ENCODE measurements at regions not wholly inside any gene's neighbourhood (a gene's known extent, or its start where the extent isn't known, plus 50 kb on each side); places are given as distances from the start of the nearest gene placed in this dataset.

- no peak overlapping the region for H3K4me3 ChIP-seq (ENCODE audit: low read length in 2 of 2)
- H3K9ac ChIP-seq (ENCODE audit: low read length in 2 of 2) = no peak overlapping the region
- H3K4me1 ChIP-seq (ENCODE audit: control insufficient read depth, insufficient read depth, low read length) = no peaks in the 10 kb centered on the region
- H3K27ac ChIP-seq (ENCODE audit: low read length) = no peak overlapping the region
- no peaks in the 10 kb centered on the region for H3K36me3 ChIP-seq (ENCODE audit: control insufficient read depth in 2 of 2, insufficient read depth in 2 of 2, low read length in 2 of 2)
- H3K9me3 ChIP-seq (ENCODE audit: control insufficient read depth in 2 of 2, low read length in 2 of 2) = no peaks in the 10 kb centered on the region
- no peaks in the 10 kb centered on the region for H3K27me3 ChIP-seq (ENCODE audit: control insufficient read depth in 1 of 2, insufficient read depth in 2 of 2, low read length in 2 of 2)
These were observed 399.2 kb downstream of the NLGN4X start for GRCh38 chrX:5829469-5829868.

DNA sequence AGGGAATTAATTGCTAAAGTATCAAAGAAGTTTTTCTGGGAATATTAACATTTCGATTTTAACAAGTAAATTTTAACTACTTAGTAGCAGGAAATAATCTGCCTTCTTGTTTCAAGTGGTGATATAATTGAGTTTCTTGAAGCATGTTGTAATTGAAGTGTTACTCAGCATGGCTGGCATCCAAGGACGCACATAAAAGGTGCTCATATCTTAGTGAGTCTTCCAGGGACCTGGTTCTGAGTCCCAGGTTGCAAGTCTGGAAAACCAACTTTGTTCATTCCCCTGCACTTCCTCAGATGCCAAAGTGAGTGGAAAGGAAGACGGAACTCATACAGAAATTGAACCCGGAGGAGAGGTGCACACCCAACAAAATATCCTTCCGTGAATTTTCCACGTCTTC lies 399.6 kb downstream of the NLGN4X start:
- Histone ChIP-seq H3K4me3 (ENCODE audit: low read length in 2 of 2) (no peak overlapping the region), H3K27me3 (ENCODE audit: control insufficient read depth in 1 of 2, insufficient read depth in 2 of 2, low read length in 2 of 2) (no peaks in the 10 kb centered on the region), H3K4me1 (ENCODE audit: control insufficient read depth, insufficient read depth, low read length) (no peaks in the 10 kb centered on the region), H3K36me3 (ENCODE audit: control insufficient read depth in 2 of 2, insufficient read depth in 2 of 2, low read length in 2 of 2) (no peaks in the 10 kb centered on the region), H3K9ac (ENCODE audit: low read length in 2 of 2) (no peak overlapping the region), H3K27ac (ENCODE audit: low read length) (no peak overlapping the region), H3K9me3 (ENCODE audit: control insufficient read depth in 2 of 2, low read length in 2 of 2) (no peaks in the 10 kb centered on the region)

GRCh38 chrX:5823903-5824302 lies 404.8 kb downstream of the NLGN4X start:
- Histone ChIP-seq H3K9me3 (ENCODE audit: control insufficient read depth in 2 of 2, low read length in 2 of 2) (peaks cover 0 to 6% of the 10 kb centered on the region in 2 donors), H3K4me3 (ENCODE audit: low read length in 2 of 2) (no peak overlapping the region), H3K4me1 (ENCODE audit: control insufficient read depth, insufficient read depth, low read length) (no peaks in the 10 kb centered on the region), H3K9ac (ENCODE audit: low read length in 2 of 2) (no peak overlapping the region), H3K27me3 (ENCODE audit: control insufficient read depth in 1 of 2, insufficient read depth in 2 of 2, low read length in 2 of 2) (no peaks in the 10 kb centered on the region), H3K27ac (ENCODE audit: low read length) (no peak overlapping the region), H3K36me3 (ENCODE audit: control insufficient read depth in 2 of 2, insufficient read depth in 2 of 2, low read length in 2 of 2) (no peaks in the 10 kb centered on the region)

- no peaks in the 10 kb centered on the region for H3K9me3 ChIP-seq (ENCODE audit: control insufficient read depth in 2 of 2, low read length in 2 of 2)
- no peaks in the 10 kb centered on the region for H3K36me3 ChIP-seq (ENCODE audit: control insufficient read depth in 2 of 2, insufficient read depth in 2 of 2, low read length in 2 of 2)
- no peaks in the 10 kb centered on the region for H3K4me1 ChIP-seq (ENCODE audit: control insufficient read depth, insufficient read depth, low read length)
- H3K27me3 ChIP-seq (ENCODE audit: control insufficient read depth in 1 of 2, insufficient read depth in 2 of 2, low read length in 2 of 2) = no peaks in the 10 kb centered on the region
- no peak overlapping the region for H3K27ac ChIP-seq (ENCODE audit: low read length)
- no peak overlapping the region for H3K4me3 ChIP-seq (ENCODE audit: low read length in 2 of 2)
- H3K9ac ChIP-seq (ENCODE audit: low read length in 2 of 2) = no peak overlapping the region
These were observed 418.0 kb downstream of the NLGN4X start for GRCh38 chrX:5810636-5811035.

- H3K4me3 ChIP-seq (ENCODE audit: low read length in 2 of 2) = no peak overlapping the region
- H3K27me3 ChIP-seq (ENCODE audit: control insufficient read depth in 1 of 2, insufficient read depth in 2 of 2, low read length in 2 of 2) = no peaks in the 10 kb centered on the region
- no peaks in the 10 kb centered on the region for H3K36me3 ChIP-seq (ENCODE audit: control insufficient read depth in 2 of 2, insufficient read depth in 2 of 2, low read length in 2 of 2)
- H3K27ac ChIP-seq (ENCODE audit: low read length) = no peak overlapping the region
- H3K9ac ChIP-seq (ENCODE audit: low read length in 2 of 2) = no peak overlapping the region
- no peaks in the 10 kb centered on the region for H3K4me1 ChIP-seq (ENCODE audit: control insufficient read depth, insufficient read depth, low read length)
- no peaks in the 10 kb centered on the region for H3K9me3 ChIP-seq (ENCODE audit: control insufficient read depth in 2 of 2, low read length in 2 of 2)
These were observed 421.5 kb downstream of the NLGN4X start for GRCh38 chrX:5807181-5807580.

GRCh38 chrX:5802391-5802790 lies 426.3 kb downstream of the NLGN4X start:
- H3K27me3 ChIP-seq (ENCODE audit: control insufficient read depth in 1 of 2, insufficient read depth in 2 of 2, low read length in 2 of 2) = no peaks in the 10 kb centered on the region
- H3K36me3 ChIP-seq (ENCODE audit: control insufficient read depth in 2 of 2, insufficient read depth in 2 of 2, low read length in 2 of 2) = no peaks in the 10 kb centered on the region
- H3K27ac ChIP-seq (ENCODE audit: low read length) = no peak overlapping the region
- no peak overlapping the region for H3K4me3 ChIP-seq (ENCODE audit: low read length in 2 of 2)
- no peak overlapping the region for H3K9ac ChIP-seq (ENCODE audit: low read length in 2 of 2)
- H3K9me3 ChIP-seq (ENCODE audit: control insufficient read depth in 2 of 2, low read length in 2 of 2) = no peaks in the 10 kb centered on the region
- H3K4me1 ChIP-seq (ENCODE audit: control insufficient read depth, insufficient read depth, low read length) = no peaks in the 10 kb centered on the region

GRCh38 chrX:5791721-5792120 lies 436.9 kb downstream of the NLGN4X start:
- Histone ChIP-seq H3K9me3 (ENCODE audit: control insufficient read depth in 2 of 2, low read length in 2 of 2) (no peaks in the 10 kb centered on the region), H3K27me3 (ENCODE audit: control insufficient read depth in 1 of 2, insufficient read depth in 2 of 2, low read length in 2 of 2) (no peaks in the 10 kb centered on the region), H3K4me3 (ENCODE audit: low read length in 2 of 2) (no peak overlapping the region), H3K4me1 (ENCODE audit: control insufficient read depth, insufficient read depth, low read length) (no peaks in the 10 kb centered on the region), H3K9ac (ENCODE audit: low read length in 2 of 2) (no peak overlapping the region), H3K36me3 (ENCODE audit: control insufficient read depth in 2 of 2, insufficient read depth in 2 of 2, low read length in 2 of 2) (no peaks in the 10 kb centered on the region), H3K27ac (ENCODE audit: low read length) (no peak overlapping the region)

DNA sequence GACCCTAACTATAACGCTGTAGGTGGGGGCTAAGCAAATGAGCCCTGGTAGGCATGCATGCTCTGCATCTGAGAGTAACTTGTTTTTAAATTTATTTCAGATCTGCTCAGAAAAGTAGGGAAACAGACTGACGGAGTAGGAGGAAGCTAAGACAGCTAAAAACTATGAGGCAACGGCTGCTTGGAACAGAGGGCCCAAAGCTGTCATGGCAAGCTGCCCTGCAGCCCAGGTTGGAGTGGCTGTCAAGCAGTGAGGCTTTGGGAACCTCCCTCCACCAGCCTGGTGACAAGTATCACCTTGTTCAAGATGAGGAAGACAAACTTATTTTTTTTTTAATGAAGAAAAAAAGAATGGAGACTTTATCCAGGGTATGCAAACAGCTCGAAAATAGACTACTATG lies 439.8 kb downstream of the NLGN4X start:
- Histone ChIP-seq H3K27me3 (ENCODE audit: control insufficient read depth in 1 of 2, insufficient read depth in 2 of 2, low read length in 2 of 2) (no peaks in the 10 kb centered on the region), H3K4me1 (ENCODE audit: control insufficient read depth, insufficient read depth, low read length) (no peaks in the 10 kb centered on the region), H3K36me3 (ENCODE audit: control insufficient read depth in 2 of 2, insufficient read depth in 2 of 2, low read length in 2 of 2) (no peaks in the 10 kb centered on the region), H3K9me3 (ENCODE audit: control insufficient read depth in 2 of 2, low read length in 2 of 2) (peaks cover 0 to 2% of the 10 kb centered on the region in 2 donors), H3K27ac (ENCODE audit: low read length) (no peak overlapping the region), H3K9ac (ENCODE audit: low read length in 2 of 2) (no peak overlapping the region), H3K4me3 (ENCODE audit: low read length in 2 of 2) (no peak overlapping the region)

GRCh38 chrX:5780821-5781220 lies 447.8 kb downstream of the NLGN4X start:
- Histone ChIP-seq H3K4me3 (ENCODE audit: low read length in 2 of 2) (no peak overlapping the region), H3K27ac (ENCODE audit: low read length) (no peak overlapping the region), H3K9me3 (ENCODE audit: control insufficient read depth in 2 of 2, low read length in 2 of 2) (peaks cover 0 to 2% of the 10 kb centered on the region in 2 donors), H3K27me3 (ENCODE audit: control insufficient read depth in 1 of 2, insufficient read depth in 2 of 2, low read length in 2 of 2) (no peaks in the 10 kb centered on the region), H3K9ac (ENCODE audit: low read length in 2 of 2) (no peak overlapping the region), H3K4me1 (ENCODE audit: control insufficient read depth, insufficient read depth, low read length) (no peaks in the 10 kb centered on the region), H3K36me3 (ENCODE audit: control insufficient read depth in 2 of 2, insufficient read depth in 2 of 2, low read length in 2 of 2) (no peaks in the 10 kb centered on the region)

GRCh38 chrX:5775846-5776430 lies 452.7 kb downstream of the NLGN4X start:
- no peak overlapping the region for H3K9ac ChIP-seq (ENCODE audit: low read length in 2 of 2)
- H3K27ac ChIP-seq (ENCODE audit: low read length) = no peak overlapping the region
- H3K4me3 ChIP-seq (ENCODE audit: low read length in 2 of 2) = no peak overlapping the region
- no peaks in the 10 kb centered on the region for H3K9me3 ChIP-seq (ENCODE audit: control insufficient read depth in 2 of 2, low read length in 2 of 2)
- no peaks in the 10 kb centered on the region for H3K27me3 ChIP-seq (ENCODE audit: control insufficient read depth in 1 of 2, insufficient read depth in 2 of 2, low read length in 2 of 2)
- H3K4me1 ChIP-seq (ENCODE audit: control insufficient read depth, insufficient read depth, low read length) = no peaks in the 10 kb centered on the region
- H3K36me3 ChIP-seq (ENCODE audit: control insufficient read depth in 2 of 2, insufficient read depth in 2 of 2, low read length in 2 of 2) = no peaks in the 10 kb centered on the region

- Histone ChIP-seq H3K4me3 (ENCODE audit: low read length in 2 of 2) (no peak overlapping the region), H3K9ac (ENCODE audit: low read length in 2 of 2) (no peak overlapping the region), H3K27ac (ENCODE audit: low read length) (no peak overlapping the region), H3K4me1 (ENCODE audit: control insufficient read depth, insufficient read depth, low read length) (no peaks in the 10 kb centered on the region), H3K9me3 (ENCODE audit: control insufficient read depth in 2 of 2, low read length in 2 of 2) (no peaks in the 10 kb centered on the region), H3K36me3 (ENCODE audit: control insufficient read depth in 2 of 2, insufficient read depth in 2 of 2, low read length in 2 of 2) (no peaks in the 10 kb centered on the region), H3K27me3 (ENCODE audit: control insufficient read depth in 1 of 2, insufficient read depth in 2 of 2, low read length in 2 of 2) (no peaks in the 10 kb centered on the region)
These were observed 454.2 kb downstream of the NLGN4X start for GRCh38 chrX:5774446-5774845.

All from stomach smooth muscle (tissue), 2 donors.